ENCODE measurements at regions not wholly inside any gene's neighbourhood (a gene's known extent, or its start where the extent isn't known, plus 50 kb on each side); places are given as distances from the start of the nearest gene placed in this dataset.

- no peak for TF ChIP-seq TAF1 (IDR thresholded peaks at IDR 0.05; ENCODE audit: borderline replicate concordance, low read depth, low read length)
- TF ChIP-seq POLR2A (IDR thresholded peaks at IDR 0.05; ENCODE audit: low read depth, low read length): no peak
- no peak for TF ChIP-seq POLR2AphosphoS5 (IDR thresholded peaks at IDR 0.05; ENCODE audit: low read depth, low read length)
- DNase-seq (ENCODE audit: insufficient read length) (no peak), FAIRE-seq (no peak)
Observed at GRCh38 chr4:18816228-18816895, 794.8 kb upstream of the LCORL start.

- TF ChIP-seq TAF1 (IDR thresholded peaks at IDR 0.05; ENCODE audit: borderline replicate concordance, low read depth, low read length) (no peak), POLR2A (IDR thresholded peaks at IDR 0.05; ENCODE audit: low read depth, low read length) (no peak), POLR2AphosphoS5 (IDR thresholded peaks at IDR 0.05; ENCODE audit: low read depth, low read length) (no peak)
- no peak for DNase-seq (ENCODE audit: insufficient read length)
- no peak for FAIRE-seq
Observed at GRCh38 chr4:18815779-18816173, 794.2 kb upstream of the LCORL start.

GRCh38 chr4:18815081-18815778, 793.7 kb upstream of the LCORL start:
- FAIRE-seq (no peak), DNase-seq (ENCODE audit: insufficient read length) (no peak)
- TF ChIP-seq TAF1 (IDR thresholded peaks at IDR 0.05; ENCODE audit: borderline replicate concordance, low read depth, low read length) (no peak), POLR2AphosphoS5 (IDR thresholded peaks at IDR 0.05; ENCODE audit: low read depth, low read length) (no peak), POLR2A (IDR thresholded peaks at IDR 0.05; ENCODE audit: low read depth, low read length) (no peak)

GRCh38 chr4:18813771-18814170, 792.2 kb upstream of the LCORL start:
- DNase-seq (ENCODE audit: insufficient read length) (no peak), FAIRE-seq (no peak)
- TF ChIP-seq POLR2A (IDR thresholded peaks at IDR 0.05; ENCODE audit: low read depth, low read length) (no peak), TAF1 (IDR thresholded peaks at IDR 0.05; ENCODE audit: borderline replicate concordance, low read depth, low read length) (no peak), POLR2AphosphoS5 (IDR thresholded peaks at IDR 0.05; ENCODE audit: low read depth, low read length) (no peak)

GRCh38 chr4:18813055-18813454, 791.5 kb upstream of the LCORL start:
- DNase-seq (ENCODE audit: insufficient read length) (no peak), FAIRE-seq (no peak)
- no peak for TF ChIP-seq TAF1 (IDR thresholded peaks at IDR 0.05; ENCODE audit: borderline replicate concordance, low read depth, low read length)
- TF ChIP-seq POLR2A (IDR thresholded peaks at IDR 0.05; ENCODE audit: low read depth, low read length): no peak
- no peak for TF ChIP-seq POLR2AphosphoS5 (IDR thresholded peaks at IDR 0.05; ENCODE audit: low read depth, low read length)

- FAIRE-seq: no peak
- no peak for DNase-seq (ENCODE audit: insufficient read length)
- no peak for TF ChIP-seq POLR2AphosphoS5 (IDR thresholded peaks at IDR 0.05; ENCODE audit: low read depth, low read length)
- TF ChIP-seq TAF1 (IDR thresholded peaks at IDR 0.05; ENCODE audit: borderline replicate concordance, low read depth, low read length): no peak
- TF ChIP-seq POLR2A (IDR thresholded peaks at IDR 0.05; ENCODE audit: low read depth, low read length): no peak
Observed at GRCh38 chr4:18803781-18804180, 782.2 kb upstream of the LCORL start.

GRCh38 chr4:18798123-18798522, 776.6 kb upstream of the LCORL start:
- TF ChIP-seq TAF1 (IDR thresholded peaks at IDR 0.05; ENCODE audit: borderline replicate concordance, low read depth, low read length) (no peak), POLR2AphosphoS5 (IDR thresholded peaks at IDR 0.05; ENCODE audit: low read depth, low read length) (no peak), POLR2A (IDR thresholded peaks at IDR 0.05; ENCODE audit: low read depth, low read length) (no peak)
- DNase-seq (ENCODE audit: insufficient read length) (no peak), FAIRE-seq (no peak)

GRCh38 chr4:18795794-18796193, 774.2 kb upstream of the LCORL start:
- DNase-seq (ENCODE audit: insufficient read length) (no peak), FAIRE-seq (no peak)
- TF ChIP-seq TAF1 (IDR thresholded peaks at IDR 0.05; ENCODE audit: borderline replicate concordance, low read depth, low read length): no peak
- TF ChIP-seq POLR2AphosphoS5 (IDR thresholded peaks at IDR 0.05; ENCODE audit: low read depth, low read length): no peak
- no peak for TF ChIP-seq POLR2A (IDR thresholded peaks at IDR 0.05; ENCODE audit: low read depth, low read length)

GRCh38 chr4:18777190-18777930, 755.8 kb upstream of the LCORL start:
- FAIRE-seq (no peak), DNase-seq (ENCODE audit: insufficient read length) (no peak)
- no peak for TF ChIP-seq POLR2A (IDR thresholded peaks at IDR 0.05; ENCODE audit: low read depth, low read length)
- TF ChIP-seq TAF1 (IDR thresholded peaks at IDR 0.05; ENCODE audit: borderline replicate concordance, low read depth, low read length): no peak
- no peak for TF ChIP-seq POLR2AphosphoS5 (IDR thresholded peaks at IDR 0.05; ENCODE audit: low read depth, low read length)

- TF ChIP-seq POLR2A (IDR thresholded peaks at IDR 0.05; ENCODE audit: low read depth, low read length) (no peak), TAF1 (IDR thresholded peaks at IDR 0.05; ENCODE audit: borderline replicate concordance, low read depth, low read length) (no peak), POLR2AphosphoS5 (IDR thresholded peaks at IDR 0.05; ENCODE audit: low read depth, low read length) (no peak)
- DNase-seq (ENCODE audit: insufficient read length) (no peak), FAIRE-seq (no peak)
Observed at GRCh38 chr4:18767921-18768320, 746.4 kb upstream of the LCORL start.

- DNase-seq (ENCODE audit: insufficient read length) (no peak), FAIRE-seq (no peak)
- no peak for TF ChIP-seq TAF1 (IDR thresholded peaks at IDR 0.05; ENCODE audit: borderline replicate concordance, low read depth, low read length)
- no peak for TF ChIP-seq POLR2AphosphoS5 (IDR thresholded peaks at IDR 0.05; ENCODE audit: low read depth, low read length)
Observed at GRCh38 chr4:18756671-18757070, 735.1 kb upstream of the LCORL start.
